ENCODE measurements at regions not wholly inside any gene's neighbourhood (a gene's known extent, or its start where the extent isn't known, plus 50 kb on each side); places are given as distances from the start of the nearest gene placed in this dataset.

DNA sequence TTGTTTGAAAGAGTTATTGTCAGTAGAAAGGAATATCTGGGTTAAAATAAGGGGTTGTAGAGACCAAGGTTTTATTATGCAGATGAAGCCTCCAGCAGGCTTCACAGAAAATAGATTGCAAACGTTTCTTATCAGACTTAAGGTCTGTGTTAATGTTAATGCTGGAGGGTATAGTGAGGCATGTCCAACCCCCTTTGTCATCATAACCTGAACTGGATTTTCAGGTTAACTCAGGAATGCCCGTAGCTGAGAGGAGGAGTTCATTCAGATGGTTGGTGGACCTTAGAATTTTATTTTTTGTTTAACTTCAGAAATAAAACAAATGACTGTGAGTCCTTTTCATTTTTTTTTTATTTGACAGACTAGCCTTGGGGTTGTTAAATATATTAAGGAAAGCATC is 354.1 kb downstream of the GPM6A start:
- Mint-ChIP-seq H3K36me3 (ENCODE audit: low read depth) (no peaks in the 10 kb centered on the region), H3K27me3 (ENCODE audit: insufficient read depth) (no peaks in the 10 kb centered on the region), H3K4me1 (peaks cover 14% of the 10 kb centered on the region), H3K9me3 (peaks cover 32% of the 10 kb centered on the region), H3K27ac (no peak overlapping the region), H3K4me3 (no peak overlapping the region)
- Histone ChIP-seq H3K27me3 (ENCODE audit: control insufficient read depth, insufficient read depth, low read length, poor library complexity, severe bottlenecking) (no peaks in the 10 kb centered on the region), H3K9me3 (ENCODE audit: control insufficient read depth, low read length) (peaks cover 31% of the 10 kb centered on the region), H3K9ac (ENCODE audit: extremely low read depth, low read length, poor library complexity, severe bottlenecking) (no peak overlapping the region), H3K36me3 (ENCODE audit: control insufficient read depth, insufficient read depth, low read length) (no peaks in the 10 kb centered on the region), H3K4me3 (ENCODE audit: low read length) (no peak overlapping the region), H3K27ac (ENCODE audit: low read depth, low read length) (no peak overlapping the region), H3K4me1 (ENCODE audit: control insufficient read depth, insufficient read depth, low read length) (no peaks in the 10 kb centered on the region)
- 63% methylated on average over 2 of the region's 2 CpGs; no CpG with 5 or more reads in 1 of the 2 experiments for WGBS, 2 experiments (ENCODE audit: insufficient coverage in 1 of 2, insufficient read length in 1 of 2)
- TF ChIP-seq, protein P1, sequence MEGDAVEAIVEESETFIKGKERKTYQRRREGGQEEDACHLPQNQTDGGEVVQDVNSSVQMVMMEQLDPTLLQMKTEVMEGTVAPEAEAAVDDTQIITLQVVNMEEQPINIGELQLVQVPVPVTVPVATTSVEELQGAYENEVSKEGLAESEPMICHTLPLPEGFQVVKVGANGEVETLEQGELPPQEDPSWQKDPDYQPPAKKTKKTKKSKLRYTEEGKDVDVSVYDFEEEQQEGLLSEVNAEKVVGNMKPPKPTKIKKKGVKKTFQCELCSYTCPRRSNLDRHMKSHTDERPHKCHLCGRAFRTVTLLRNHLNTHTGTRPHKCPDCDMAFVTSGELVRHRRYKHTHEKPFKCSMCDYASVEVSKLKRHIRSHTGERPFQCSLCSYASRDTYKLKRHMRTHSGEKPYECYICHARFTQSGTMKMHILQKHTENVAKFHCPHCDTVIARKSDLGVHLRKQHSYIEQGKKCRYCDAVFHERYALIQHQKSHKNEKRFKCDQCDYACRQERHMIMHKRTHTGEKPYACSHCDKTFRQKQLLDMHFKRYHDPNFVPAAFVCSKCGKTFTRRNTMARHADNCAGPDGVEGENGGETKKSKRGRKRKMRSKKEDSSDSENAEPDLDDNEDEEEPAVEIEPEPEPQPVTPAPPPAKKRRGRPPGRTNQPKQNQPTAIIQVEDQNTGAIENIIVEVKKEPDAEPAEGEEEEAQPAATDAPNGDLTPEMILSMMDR (conservative IDR thresholded peaks at IDR 0.05): no peak
- no peak for DNase-seq

DNA sequence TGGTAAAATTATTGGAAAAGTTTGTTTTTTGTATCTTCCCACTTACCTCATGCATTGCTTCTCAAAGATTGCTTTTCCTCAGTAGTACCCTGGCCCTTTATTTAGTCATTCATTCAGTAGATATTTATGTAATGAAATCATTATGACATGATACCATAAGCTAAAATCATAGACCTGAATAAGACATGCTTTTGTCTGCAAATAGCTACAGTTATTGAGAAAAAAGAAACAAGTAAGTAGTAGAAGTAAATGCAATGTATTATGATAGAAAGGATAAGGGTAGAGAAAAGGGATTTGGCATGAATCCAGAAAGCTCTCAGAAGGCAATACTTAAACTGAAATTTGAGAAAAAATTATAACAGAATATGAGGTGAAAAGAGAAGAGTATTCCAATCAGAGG is 352.5 kb downstream of the GPM6A start:
- no peaks in the 10 kb centered on the region for H3K36me3 Mint-ChIP-seq (ENCODE audit: low read depth)

GRCh38 chr4:175460414-175460813 is 351.6 kb downstream of the GPM6A start:
- no peak for DNase-seq
- Histone ChIP-seq H3K9ac (ENCODE audit: extremely low read depth, low read length, poor library complexity, severe bottlenecking) (no peak overlapping the region), H3K4me1 (ENCODE audit: control insufficient read depth, insufficient read depth, low read length) (no peaks in the 10 kb centered on the region), H3K4me3 (ENCODE audit: low read length) (no peak overlapping the region), H3K27ac (ENCODE audit: low read depth, low read length) (no peak overlapping the region), H3K27me3 (ENCODE audit: control insufficient read depth, insufficient read depth, low read length, poor library complexity, severe bottlenecking) (no peaks in the 10 kb centered on the region), H3K9me3 (ENCODE audit: control insufficient read depth, low read length) (peaks cover 13% of the 10 kb centered on the region), H3K36me3 (ENCODE audit: control insufficient read depth, insufficient read depth, low read length) (no peaks in the 10 kb centered on the region)
- Mint-ChIP-seq H3K27ac (no peak overlapping the region), H3K27me3 (ENCODE audit: insufficient read depth) (no peaks in the 10 kb centered on the region), H3K4me1 (peaks cover 14% of the 10 kb centered on the region), H3K9me3 (peaks cover 26% of the 10 kb centered on the region), H3K4me3 (no peak overlapping the region), H3K36me3 (ENCODE audit: low read depth) (peaks cover 3% of the 10 kb centered on the region)
- TF ChIP-seq, protein P1 (conservative IDR thresholded peaks at IDR 0.05): no peak
- WGBS, 2 experiments (ENCODE audit: insufficient coverage in 1 of 2, insufficient read length in 1 of 2): 92 to 95% methylated on average over 3 to 4 of the region's 4 CpGs

More for the DNA sequence above, 352.5 kb downstream of the GPM6A start:
- Histone ChIP-seq H3K4me3 (ENCODE audit: low read length) (no peak overlapping the region), H3K36me3 (ENCODE audit: control insufficient read depth, insufficient read depth, low read length) (no peaks in the 10 kb centered on the region), H3K27ac (ENCODE audit: low read depth, low read length) (no peak overlapping the region), H3K27me3 (ENCODE audit: control insufficient read depth, insufficient read depth, low read length, poor library complexity, severe bottlenecking) (no peaks in the 10 kb centered on the region), H3K9me3 (ENCODE audit: control insufficient read depth, low read length) (peaks cover 19% of the 10 kb centered on the region), H3K4me1 (ENCODE audit: control insufficient read depth, insufficient read depth, low read length) (no peaks in the 10 kb centered on the region), H3K9ac (ENCODE audit: extremely low read depth, low read length, poor library complexity, severe bottlenecking) (no peak overlapping the region)
- TF ChIP-seq, protein P1 (conservative IDR thresholded peaks at IDR 0.05): no peak
- Mint-ChIP-seq H3K27ac (no peak overlapping the region), H3K27me3 (ENCODE audit: insufficient read depth) (no peaks in the 10 kb centered on the region), H3K4me1 (peaks cover 14% of the 10 kb centered on the region), H3K9me3 (peaks cover 23% of the 10 kb centered on the region), H3K4me3 (no peak overlapping the region)
- DNase-seq: no peak

Measured in endodermal cell (in vitro differentiated cells).